OCI-LY7 (cell line): ENCODE measurements at regions not wholly inside any gene's neighbourhood (a gene's known extent, or its start where the extent isn't known, plus 50 kb on each side); places are given as distances from the start of the nearest gene placed in this dataset.

Experiments
- BruUV-seq: library from RNA; stranded (reverse); fragments of 400-500 nt; replicated peaks from 2 replicates; lab custom pipeline; 2021; lab: Mats Ljungman, UMichigan
- CTCF ChIA-PET: fragments of 300-600 bp; sonication (Branson Sonifier 250); formaldehyde crosslinking; loops from one replicate; lab custom pipeline; 2022; ENCODE audit warnings: antibody characterized with exemption; ENCODE audit not compliant: unreplicated experiment; lab: Charles Lee
- POLR2A ChIA-PET: fragments of 300-600 bp; sonication (Branson Sonifier 250); formaldehyde crosslinking; loops from one replicate; lab custom pipeline; 2022; ENCODE audit warnings: antibody characterized with exemption; lab: Charles Lee
- DNase-seq: peaks from one replicate; pipeline ENCODE4 v3.0.0-alpha.2; 2015; ENCODE audit warnings: low spot score
- H2AFZ ChIP-seq: fragments of 200-600 bp; sonication (generic), shearing (Covaris generic); 2 replicates; pipeline ENCODE4 v1.6.1; 2014; ENCODE audit warnings: mild to moderate bottlenecking, antibody characterized with exemption, low read length, moderate library complexity
- H3K27ac ChIP-seq: fragments of 200-600 bp; sonication (generic); 2 replicates; pipeline ENCODE4 v1.5.1; 2014; ENCODE audit warnings: mixed run types, low read depth, mild to moderate bottlenecking, moderate library complexity, low read length, inconsistent platforms; ENCODE audit not compliant: poor library complexity, severe bottlenecking
- H3K36me3 ChIP-seq: fragments of 200-600 bp; sonication (generic); 2 replicates; pipeline ENCODE4 v1.6.1; 2014; ENCODE audit warnings: mild to moderate bottlenecking, antibody characterized with exemption, low read length, moderate library complexity, mixed read lengths; ENCODE audit not compliant: insufficient read depth
- H3K4me1 ChIP-seq: fragments of 200-600 bp; sonication (generic); 2 replicates; pipeline ENCODE4 v1.5.1; 2014; ENCODE audit warnings: mild to moderate bottlenecking, low read length; ENCODE audit not compliant: insufficient read depth, poor library complexity, severe bottlenecking
- H3K4me2 ChIP-seq: fragments of 200-600 bp; sonication (generic); 2 replicates; pipeline ENCODE4 v1.6.1; 2014; ENCODE audit warnings: mild to moderate bottlenecking, low read length
- H3K4me3 ChIP-seq: fragments of 200-600 bp; sonication (generic); 2 replicates; pipeline ENCODE4 v1.5.1; 2014; ENCODE audit warnings: mild to moderate bottlenecking, low read depth, low read length; ENCODE audit not compliant: poor library complexity, severe bottlenecking
- H3K79me2 ChIP-seq: fragments of 200-600 bp; sonication (generic); 2 replicates; pipeline ENCODE4 v1.6.1; 2016; ENCODE audit warnings: low read depth, mild to moderate bottlenecking, low read length, moderate library complexity, mixed read lengths; ENCODE audit not compliant: insufficient read depth
- H3K9me2 ChIP-seq: fragments of 200-600 bp; sonication (generic); 2 replicates; pipeline ENCODE4 v1.6.1; 2016; ENCODE audit warnings: mild to moderate bottlenecking, low read length, mixed read lengths; ENCODE audit not compliant: insufficient read depth
- H3K9me3 ChIP-seq: fragments of 200-600 bp; sonication (generic); 2 replicates; pipeline ENCODE4 v1.6.1; 2014; ENCODE audit warnings: mild to moderate bottlenecking, mixed run types, low read length, mixed read lengths
- H4K20me1 ChIP-seq: fragments of 200-600 bp; sonication (generic); 2 replicates; pipeline ENCODE4 v1.6.1; 2014; ENCODE audit warnings: mild to moderate bottlenecking, antibody characterized with exemption, low read length, moderate library complexity, mixed read lengths; ENCODE audit not compliant: insufficient read depth
- CTCF ChIP-seq: fragments of 200-600 bp; sonication (generic); conservative IDR thresholded peaks from 2 replicates; pipeline ENCODE4 v1.5.1; 2014; ENCODE audit warnings: mild to moderate bottlenecking, antibody characterized with exemption, low read length, moderate library complexity, mixed read lengths
- EZH2phosphoT487 ChIP-seq: fragments of 200-600 bp; sonication (generic); IDR thresholded peaks from 2 replicates; pipeline ENCODE4 v1.6.1; 2018; ENCODE audit warnings: low read depth, borderline replicate concordance, mild to moderate bottlenecking, mixed run types, antibody characterized with exemption, low read length, moderate library complexity, mixed read lengths
- intact Hi-C: fragments of 100-400 bp; cut with micrococcal nuclease; formaldehyde crosslinking; loops from one replicate; pipeline ENCODE4 v1.10.0; 2022; ENCODE audit not compliant: unreplicated experiment

- H3K27ac ChIP-seq = no peak overlapping the region
- ChIA-PET POLR2A (no interaction called here), CTCF (no interaction called here)
- TF ChIP-seq CTCF (no peak), EZH2phosphoT487 (no peak)
- no peaks in the 10 kb centered on the region for H3K4me1 ChIP-seq
- no peaks in the 10 kb centered on the region for H3K36me3 ChIP-seq
- H3K9me3 ChIP-seq = no peaks in the 10 kb centered on the region
- no TSS peak for BruUV-seq
- H2AFZ ChIP-seq = no peak overlapping the region
- intact Hi-C loops = no loop called here
- H4K20me1 ChIP-seq = no peaks in the 10 kb centered on the region
- no peaks in the 10 kb centered on the region for H3K9me2 ChIP-seq
- no peak overlapping the region for H3K4me2 ChIP-seq
- DNase-seq = no peak
- H3K4me3 ChIP-seq = no peak overlapping the region
- H3K79me2 ChIP-seq = no peaks in the 10 kb centered on the region
Observed at GRCh38 chr4:180285796-180286195, 1957.4 kb upstream of the TENM3 start.

- Histone ChIP-seq H3K36me3 (no peaks in the 10 kb centered on the region), H3K9me2 (no peaks in the 10 kb centered on the region), H3K4me3 (no peak overlapping the region), H4K20me1 (no peaks in the 10 kb centered on the region), H3K4me2 (no peak overlapping the region), H3K4me1 (no peaks in the 10 kb centered on the region), H3K79me2 (no peaks in the 10 kb centered on the region), H2AFZ (no peak overlapping the region), H3K9me3 (no peaks in the 10 kb centered on the region), H3K27ac (no peak overlapping the region)
- TF ChIP-seq CTCF = no peak
- no peak for TF ChIP-seq EZH2phosphoT487
- DNase-seq = no peak
- no TSS peak for BruUV-seq
- intact Hi-C loops = no loop called here
- ChIA-PET POLR2A (no interaction called here), CTCF (no interaction called here)
Observed at GRCh38 chr4:180292339-180292738, 1950.9 kb upstream of the TENM3 start.

- no peaks in the 10 kb centered on the region for H3K9me2 ChIP-seq
- no TSS peak for BruUV-seq
- no peaks in the 10 kb centered on the region for H4K20me1 ChIP-seq
- POLR2A ChIA-PET = no interaction called here
- TF ChIP-seq EZH2phosphoT487 = no peak
- intact Hi-C loops = no loop called here
- H3K36me3 ChIP-seq = no peaks in the 10 kb centered on the region
- no peak overlapping the region for H2AFZ ChIP-seq
- H3K4me1 ChIP-seq = no peaks in the 10 kb centered on the region
- CTCF ChIA-PET = no interaction called here
- no peak overlapping the region for H3K4me2 ChIP-seq
- DNase-seq = no peak
- no peaks in the 10 kb centered on the region for H3K79me2 ChIP-seq
- H3K27ac ChIP-seq = no peak overlapping the region
- no peaks in the 10 kb centered on the region for H3K9me3 ChIP-seq
- no peak overlapping the region for H3K4me3 ChIP-seq
Observed at GRCh38 chr4:180296036-180296599, 1947.1 kb upstream of the TENM3 start.
